Osteoblast (primary cell): ENCODE measurements at regions not wholly inside any gene's neighbourhood (a gene's known extent, or its start where the extent isn't known, plus 50 kb on each side); places are given as distances from the start of the nearest gene placed in this dataset.

Source experiments
- DNase-seq: peaks from one replicate; pipeline ENCODE4 v3.0.0; 2011; ENCODE audit warnings: low spot score, mixed read lengths; ENCODE audit not compliant: insufficient read length; ENCODE audit errors: missing footprints
- H2AFZ ChIP-seq: 2 replicates; pipeline ENCODE4 v1.6.0; 2011; ENCODE audit warnings: mild to moderate bottlenecking, low read length
- H3K27ac ChIP-seq: 2 replicates; pipeline ENCODE4 v1.5.1; 2011; ENCODE audit warnings: mild to moderate bottlenecking, low read depth, low read length, moderate library complexity
- H3K27me3 ChIP-seq: 2 replicates; pipeline ENCODE4 v1.6.0; 2012; ENCODE audit warnings: mild to moderate bottlenecking, control low read depth, inconsistent platforms, low read length, moderate library complexity; ENCODE audit not compliant: insufficient read depth
- H3K36me3 ChIP-seq: 2 replicates; pipeline ENCODE4 v1.5.1; 2011; ENCODE audit warnings: mild to moderate bottlenecking, low read length, control low read depth, moderate library complexity; ENCODE audit not compliant: insufficient read depth
- H3K4me1 ChIP-seq: 2 replicates; pipeline ENCODE4 v1.5.1; 2011; ENCODE audit warnings: mild to moderate bottlenecking, low read length, control low read depth, moderate library complexity; ENCODE audit not compliant: insufficient read depth
- H3K4me2 ChIP-seq: 2 replicates; pipeline ENCODE4 v1.6.0; 2011; ENCODE audit warnings: mild to moderate bottlenecking, low read length; ENCODE audit not compliant: insufficient read depth
- H3K4me3 ChIP-seq: fragments of 200-600 bp; sonication (generic); 3 replicates; pipeline ENCODE4 v1.5.1; 2012; ENCODE audit warnings: mild to moderate bottlenecking, low read length, inconsistent platforms; ENCODE audit not compliant: insufficient read depth
- H3K79me2 ChIP-seq: 2 replicates; pipeline ENCODE4 v1.6.0; 2012; ENCODE audit warnings: mild to moderate bottlenecking, low read length, control low read depth, inconsistent platforms; ENCODE audit not compliant: insufficient read depth
- H3K9me3 ChIP-seq: 2 replicates; pipeline ENCODE4 v1.5.1; 2011; ENCODE audit warnings: low read depth, low read length, control low read depth
- H4K20me1 ChIP-seq: 2 replicates; pipeline ENCODE4 v1.6.0; 2012; ENCODE audit warnings: mild to moderate bottlenecking, low read length, control low read depth; ENCODE audit not compliant: insufficient read depth
- TF ChIP-seq, protein P1 (sequence below): IDR thresholded peaks from 2 replicates; pipeline ENCODE4 v1.5.1; 2011; ENCODE audit warnings: mild to moderate bottlenecking, low read depth, low read length, moderate library complexity; ENCODE audit errors: extremely low read depth

DNA sequence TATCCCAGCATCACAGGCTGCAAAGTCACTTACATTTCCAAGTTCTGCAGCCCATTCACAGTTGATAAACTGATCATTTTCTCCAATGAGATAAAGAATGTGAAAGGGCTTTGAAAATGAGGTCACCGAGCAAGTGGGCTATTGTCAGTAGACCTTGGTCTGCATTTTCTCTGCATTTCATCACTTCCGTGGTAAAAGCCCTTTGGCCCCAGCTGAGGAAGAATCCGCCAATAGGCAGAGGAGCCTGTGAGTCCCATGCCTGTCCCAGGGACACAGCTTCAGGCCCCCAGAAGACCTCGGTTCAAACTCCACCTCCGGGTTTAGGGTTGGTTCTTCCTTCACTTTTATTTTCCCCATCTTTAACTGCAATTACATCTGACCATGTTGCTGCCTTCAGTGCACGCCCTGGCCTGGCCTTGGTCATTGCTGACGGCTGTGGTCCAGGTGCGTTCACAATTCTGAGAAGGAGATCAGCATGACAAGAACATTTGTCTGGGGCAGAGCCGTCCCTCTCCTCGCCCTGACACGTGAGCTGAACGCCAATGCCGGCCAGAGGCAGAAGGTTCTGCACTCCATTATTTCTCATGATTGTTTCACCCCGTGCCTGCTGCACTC is 292.5 kb downstream of the TCERG1L start:
- Histone ChIP-seq H3K4me3 (no peak overlapping the region), H3K79me2 (no peaks in the 10 kb centered on the region), H3K4me2 (no peak overlapping the region), H2AFZ (no peak overlapping the region), H3K36me3 (no peaks in the 10 kb centered on the region), H4K20me1 (no peaks in the 10 kb centered on the region), H3K27ac (no peak overlapping the region), H3K9me3 (peaks cover 4% of the 10 kb centered on the region), H3K27me3 (no peaks in the 10 kb centered on the region), H3K4me1 (no peaks in the 10 kb centered on the region)
- TF ChIP-seq, protein P1, sequence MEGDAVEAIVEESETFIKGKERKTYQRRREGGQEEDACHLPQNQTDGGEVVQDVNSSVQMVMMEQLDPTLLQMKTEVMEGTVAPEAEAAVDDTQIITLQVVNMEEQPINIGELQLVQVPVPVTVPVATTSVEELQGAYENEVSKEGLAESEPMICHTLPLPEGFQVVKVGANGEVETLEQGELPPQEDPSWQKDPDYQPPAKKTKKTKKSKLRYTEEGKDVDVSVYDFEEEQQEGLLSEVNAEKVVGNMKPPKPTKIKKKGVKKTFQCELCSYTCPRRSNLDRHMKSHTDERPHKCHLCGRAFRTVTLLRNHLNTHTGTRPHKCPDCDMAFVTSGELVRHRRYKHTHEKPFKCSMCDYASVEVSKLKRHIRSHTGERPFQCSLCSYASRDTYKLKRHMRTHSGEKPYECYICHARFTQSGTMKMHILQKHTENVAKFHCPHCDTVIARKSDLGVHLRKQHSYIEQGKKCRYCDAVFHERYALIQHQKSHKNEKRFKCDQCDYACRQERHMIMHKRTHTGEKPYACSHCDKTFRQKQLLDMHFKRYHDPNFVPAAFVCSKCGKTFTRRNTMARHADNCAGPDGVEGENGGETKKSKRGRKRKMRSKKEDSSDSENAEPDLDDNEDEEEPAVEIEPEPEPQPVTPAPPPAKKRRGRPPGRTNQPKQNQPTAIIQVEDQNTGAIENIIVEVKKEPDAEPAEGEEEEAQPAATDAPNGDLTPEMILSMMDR = no peak
- DNase-seq = no peak

DNA sequence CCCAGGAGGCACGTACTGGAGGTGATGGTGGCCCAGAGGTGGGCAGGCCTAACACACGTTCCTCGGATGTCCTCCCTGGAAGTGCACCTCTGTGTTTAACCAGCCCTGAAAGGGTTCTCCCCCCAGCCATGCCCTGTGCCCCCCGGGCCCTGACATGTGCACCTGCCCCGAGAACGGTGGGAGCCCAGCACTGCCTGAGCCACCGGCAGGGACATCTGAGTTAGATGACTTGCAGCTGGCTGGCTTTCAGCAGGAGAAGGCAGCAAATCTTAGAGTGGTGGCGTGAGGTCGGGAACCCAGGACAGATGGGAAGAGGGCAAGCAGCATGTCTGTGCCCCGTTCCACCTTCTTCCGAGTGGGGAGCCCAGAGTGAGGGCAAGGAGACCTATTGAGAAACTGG is 291.8 kb downstream of the TCERG1L start:
- H3K27me3 ChIP-seq = no peaks in the 10 kb centered on the region
- H3K4me2 ChIP-seq = no peak overlapping the region
- H3K4me3 ChIP-seq = no peak overlapping the region
- H4K20me1 ChIP-seq = no peaks in the 10 kb centered on the region
- H3K27ac ChIP-seq = no peak overlapping the region
- no peak overlapping the region for H2AFZ ChIP-seq
- H3K79me2 ChIP-seq = no peaks in the 10 kb centered on the region
- no peaks in the 10 kb centered on the region for H3K4me1 ChIP-seq
- no peak for DNase-seq
- TF ChIP-seq, protein P1 = no peak
- no peaks in the 10 kb centered on the region for H3K36me3 ChIP-seq
- H3K9me3 ChIP-seq = peaks cover 4% of the 10 kb centered on the region

DNA sequence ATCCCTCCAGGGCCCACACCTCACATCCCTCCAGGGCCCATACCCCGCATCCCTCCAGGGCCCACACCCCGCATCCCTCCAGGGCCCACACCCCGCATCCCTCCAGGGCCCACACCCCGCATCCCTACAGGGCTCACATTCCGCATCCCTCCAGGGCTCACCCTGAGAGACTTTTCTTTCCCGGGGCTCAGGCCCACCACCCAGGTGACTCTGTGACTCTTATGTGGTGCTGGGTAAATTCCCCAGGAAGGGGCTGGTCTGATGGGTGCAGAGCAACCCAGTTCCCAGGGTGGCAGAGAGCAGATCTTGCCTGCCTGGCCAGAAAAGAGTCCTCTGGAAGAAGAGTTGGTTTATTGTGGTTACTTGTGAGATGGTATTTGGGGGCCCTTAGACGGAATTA is 290.7 kb downstream of the TCERG1L start:
- no peaks in the 10 kb centered on the region for H4K20me1 ChIP-seq
- no peaks in the 10 kb centered on the region for H3K36me3 ChIP-seq
- no peaks in the 10 kb centered on the region for H3K4me1 ChIP-seq
- H3K4me2 ChIP-seq = no peak overlapping the region
- no peak overlapping the region for H3K4me3 ChIP-seq
- TF ChIP-seq, protein P1 = no peak
- H3K9me3 ChIP-seq = peaks cover 4% of the 10 kb centered on the region
- no peaks in the 10 kb centered on the region for H3K79me2 ChIP-seq
- no peak overlapping the region for H2AFZ ChIP-seq
- no peaks in the 10 kb centered on the region for H3K27me3 ChIP-seq
- no peak overlapping the region for H3K27ac ChIP-seq
- no peak for DNase-seq

DNA sequence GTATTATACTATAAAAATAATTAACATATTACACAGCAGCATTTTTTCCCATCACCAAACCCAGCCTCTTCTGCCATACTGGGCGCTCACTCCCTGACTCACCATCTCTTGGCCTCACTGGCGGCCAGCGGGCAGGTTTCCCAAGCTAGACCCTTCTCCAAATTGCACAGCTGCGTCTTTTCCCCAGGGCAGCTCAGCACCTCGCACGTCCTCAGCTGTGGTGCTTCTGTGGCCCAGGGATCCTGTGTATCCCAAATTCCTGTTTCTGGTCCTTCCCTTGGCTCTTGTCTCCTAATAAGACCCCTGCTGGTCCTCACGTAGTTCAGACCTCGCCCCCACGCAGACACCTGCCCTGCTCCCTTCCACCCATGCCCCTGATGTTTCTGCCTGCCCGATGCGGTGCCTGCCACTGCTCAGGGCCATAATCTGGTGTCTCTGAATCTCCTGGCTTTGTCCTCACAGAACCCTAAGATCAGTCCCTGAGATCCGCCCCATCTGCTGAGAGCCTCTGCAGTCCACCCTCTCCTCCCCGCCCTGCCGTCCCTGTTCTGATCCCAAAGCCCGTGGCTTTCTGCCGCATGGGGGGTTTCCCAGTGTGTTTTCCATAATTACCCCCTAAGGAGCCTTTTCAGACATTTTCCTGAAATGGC is 290.1 kb downstream of the TCERG1L start:
- Histone ChIP-seq H3K4me3 (no peak overlapping the region), H3K4me1 (no peaks in the 10 kb centered on the region), H3K4me2 (no peak overlapping the region), H4K20me1 (no peaks in the 10 kb centered on the region), H3K79me2 (no peaks in the 10 kb centered on the region), H3K27me3 (no peaks in the 10 kb centered on the region), H3K27ac (no peak overlapping the region), H3K36me3 (no peaks in the 10 kb centered on the region), H3K9me3 (peaks cover 4% of the 10 kb centered on the region), H2AFZ (no peak overlapping the region)
- TF ChIP-seq, protein P1 = no peak
- DNase-seq = no peak
